Left ventricle myocardium inferior (tissue), 1 donor: ENCODE measurements at regions not wholly inside any gene's neighbourhood (a gene's known extent, or its start where the extent isn't known, plus 50 kb on each side); places are given as distances from the start of the nearest gene placed in this dataset.

Source experiments
- DNase-seq: peaks from one replicate; pipeline ENCODE4 v3.0.0-alpha.2; 2020
- H3K27ac ChIP-seq: fragments of 200-600 bp; replicated peaks from 2 replicates; pipeline ENCODE4 v1.8.0; 2021
- H3K27me3 ChIP-seq: fragments of 200-600 bp; 2 replicates; pipeline ENCODE4 v1.8.0; 2021; ENCODE audit warnings: low read depth
- H3K36me3 ChIP-seq: fragments of 200-600 bp; 2 replicates; pipeline ENCODE4 v1.8.0; 2021
- H3K4me1 ChIP-seq: fragments of 200-600 bp; 2 replicates; pipeline ENCODE4 v1.8.0; 2021
- H3K4me3 ChIP-seq: fragments of 200-600 bp; 2 replicates; pipeline ENCODE4 v1.8.0; 2021; ENCODE audit warnings: mild to moderate bottlenecking, moderate library complexity
- H3K9me3 ChIP-seq: fragments of 200-600 bp; replicated peaks from 2 replicates; pipeline ENCODE4 v1.8.0; 2021
- CTCF ChIP-seq: fragments of 200-600 bp; IDR thresholded peaks from 2 replicates; pipeline ENCODE4 v1.8.0; 2021; ENCODE audit warnings: antibody characterized with exemption, mild to moderate bottlenecking, borderline replicate concordance
- intact Hi-C: fragments of 100-400 bp; cut with micrococcal nuclease; formaldehyde crosslinking; loops from one replicate; pipeline ENCODE4 v1.11.0; 2022
- donor health status: DM: no; HTN: yes; CAD: no; lungs with severe emphysema.

GRCh38 chr15:36208868-36209582 is 370.4 kb upstream of the CDIN1 start:
- Histone ChIP-seq H3K4me3 (no peak overlapping the region), H3K4me1 (no peaks in the 10 kb centered on the region), H3K36me3 (no peaks in the 10 kb centered on the region), H3K27ac (no peak overlapping the region), H3K9me3 (no peaks in the 10 kb centered on the region), H3K27me3 (no peaks in the 10 kb centered on the region)
- no peak for DNase-seq
- TF ChIP-seq CTCF = no peak
- intact Hi-C loops = no loop called here

- Histone ChIP-seq H3K4me1 (no peaks in the 10 kb centered on the region), H3K36me3 (no peaks in the 10 kb centered on the region), H3K4me3 (no peak overlapping the region), H3K9me3 (no peaks in the 10 kb centered on the region), H3K27me3 (no peaks in the 10 kb centered on the region), H3K27ac (no peak overlapping the region)
- DNase-seq = no peak
- intact Hi-C loops = no loop called here
- TF ChIP-seq CTCF = no peak
These were observed 369.0 kb upstream of the CDIN1 start for GRCh38 chr15:36210426-36210825.

- no peaks in the 10 kb centered on the region for H3K36me3 ChIP-seq
- no peak for DNase-seq
- H3K27ac ChIP-seq = no peak overlapping the region
- intact Hi-C loops = no loop called here
- no peak overlapping the region for H3K4me3 ChIP-seq
- TF ChIP-seq CTCF = no peak
- H3K27me3 ChIP-seq = no peaks in the 10 kb centered on the region
- no peaks in the 10 kb centered on the region for H3K4me1 ChIP-seq
- peaks cover 24% of the 10 kb centered on the region for H3K9me3 ChIP-seq
These were observed 361.1 kb upstream of the CDIN1 start for GRCh38 chr15:36218322-36218721.

- Histone ChIP-seq H3K27ac (no peak overlapping the region), H3K36me3 (no peaks in the 10 kb centered on the region), H3K27me3 (no peaks in the 10 kb centered on the region), H3K4me1 (no peaks in the 10 kb centered on the region), H3K9me3 (peaks cover 24% of the 10 kb centered on the region), H3K4me3 (no peak overlapping the region)
- intact Hi-C loops = no loop called here
- no peak for TF ChIP-seq CTCF
- no peak for DNase-seq
These were observed 360.4 kb upstream of the CDIN1 start for GRCh38 chr15:36218991-36219390.

GRCh38 chr15:36221992-36222391 is 357.4 kb upstream of the CDIN1 start:
- no peak for TF ChIP-seq CTCF
- no peak overlapping the region for H3K27ac ChIP-seq
- no peak for DNase-seq
- H3K4me1 ChIP-seq = no peaks in the 10 kb centered on the region
- H3K4me3 ChIP-seq = no peak overlapping the region
- intact Hi-C loops = no loop called here
- H3K27me3 ChIP-seq = no peaks in the 10 kb centered on the region
- H3K36me3 ChIP-seq = no peaks in the 10 kb centered on the region
- peaks cover 30% of the 10 kb centered on the region for H3K9me3 ChIP-seq
